GM18873 (cell line): ENCODE measurements at regions not wholly inside any gene's neighbourhood (a gene's known extent, or its start where the extent isn't known, plus 50 kb on each side); places are given as distances from the start of the nearest gene placed in this dataset.
"Not testable (repeated sequence)": the region's sequence is repeated elsewhere in the genome, so short reads cannot be mapped to it uniquely, and the experiment has no call there.

Experiments
- ATAC-seq: cut with Tn5 transposase; IDR thresholded peaks from one replicate; pipeline ENCODE4 v1.9.1; 2021; ENCODE audit warnings: mild to moderate bottlenecking, moderate library complexity, moderate number of reproducible peaks; ENCODE audit not compliant: unreplicated experiment, low FRiP score

GRCh38 chr14:59028476-59029202 is 159.8 kb upstream of the DAAM1 start:
- ATAC-seq, result no peak

DNA sequence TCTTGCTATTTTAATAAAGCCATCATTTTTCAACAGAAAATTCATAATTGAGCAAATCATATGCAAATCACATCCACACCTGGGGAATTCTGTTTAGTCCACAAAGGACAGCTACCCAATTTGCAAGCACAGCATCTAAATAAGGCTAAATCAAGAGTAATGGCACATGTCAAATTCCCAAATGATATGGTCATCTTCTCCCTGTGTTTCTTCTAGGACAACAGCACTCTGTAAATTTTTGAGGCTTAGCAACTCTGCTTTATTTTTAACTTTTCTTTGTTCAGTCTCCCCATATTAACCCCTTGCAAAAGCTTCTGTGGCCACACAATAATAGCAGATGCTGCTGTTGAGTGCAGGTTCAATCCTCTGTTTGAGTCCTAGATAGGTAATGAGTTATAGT is 155.6 kb upstream of the DAAM1 start:
- no peak for ATAC-seq

DNA sequence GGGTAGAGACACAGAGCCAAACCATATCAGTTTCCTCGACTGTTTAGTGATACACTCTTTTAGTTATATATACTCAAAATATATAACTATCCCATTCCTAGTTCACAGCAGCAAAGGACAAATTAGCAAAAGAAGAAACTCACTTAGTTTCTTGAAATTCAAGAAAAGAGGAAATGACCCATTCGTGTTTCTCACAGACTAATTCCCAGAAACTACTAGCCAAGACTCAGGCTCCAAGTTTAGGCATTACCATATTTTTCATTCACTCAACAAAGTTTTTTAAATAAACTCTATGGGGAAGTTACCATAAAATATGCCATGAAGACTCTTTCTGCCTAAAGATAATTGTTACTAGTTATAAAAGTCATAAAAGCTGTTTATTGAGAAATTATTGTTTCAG is 152.3 kb upstream of the DAAM1 start:
- ATAC-seq, result no peak

GRCh38 chr14:59037086-59037485 is 151.4 kb upstream of the DAAM1 start:
- ATAC-seq, result no peak

- ATAC-seq, result no peak
Measured at GRCh38 chr14:59037620-59038019, 150.8 kb upstream of the DAAM1 start.

DNA sequence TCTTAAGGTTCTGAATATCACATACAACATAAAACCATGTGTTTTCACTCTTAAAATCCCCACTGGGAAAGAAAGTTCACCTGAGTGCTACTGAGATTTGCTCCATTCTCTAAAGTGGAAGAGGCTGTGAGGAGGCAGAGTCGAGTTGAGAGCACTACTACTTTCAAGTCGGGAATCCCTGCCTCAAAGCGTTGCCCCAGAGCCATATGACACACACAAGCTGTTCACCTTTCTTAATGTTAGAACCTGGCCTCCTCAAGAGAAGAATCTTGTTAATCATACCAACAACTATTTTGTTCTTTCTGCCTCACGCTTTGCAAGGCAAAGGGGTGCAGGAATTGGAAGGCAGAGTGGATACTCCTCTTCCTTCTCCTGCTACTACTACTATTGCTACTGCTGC is 149.7 kb upstream of the DAAM1 start:
- ATAC-seq, result no peak

DNA sequence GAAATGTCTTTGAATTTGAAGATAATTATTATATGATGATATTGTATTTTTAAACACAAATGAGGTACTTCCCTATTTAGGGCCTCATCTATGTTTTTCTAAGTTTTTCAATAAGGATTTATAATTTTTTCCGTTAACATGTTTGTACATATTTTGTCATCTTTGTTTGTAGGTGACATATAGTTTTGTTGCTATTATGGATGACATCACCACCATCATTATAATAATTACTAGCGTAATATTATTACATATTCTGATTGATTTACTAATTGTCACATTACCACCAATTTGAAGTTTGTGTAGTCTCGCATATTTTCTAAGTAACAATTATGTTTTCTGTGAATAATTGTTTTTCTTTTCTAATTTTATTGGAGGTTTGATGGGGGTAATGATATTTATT is 147.2 kb upstream of the DAAM1 start:
- no peak for ATAC-seq

- no peak for ATAC-seq
Measured at GRCh38 chr14:59044707-59045106, 143.8 kb upstream of the DAAM1 start.

DNA sequence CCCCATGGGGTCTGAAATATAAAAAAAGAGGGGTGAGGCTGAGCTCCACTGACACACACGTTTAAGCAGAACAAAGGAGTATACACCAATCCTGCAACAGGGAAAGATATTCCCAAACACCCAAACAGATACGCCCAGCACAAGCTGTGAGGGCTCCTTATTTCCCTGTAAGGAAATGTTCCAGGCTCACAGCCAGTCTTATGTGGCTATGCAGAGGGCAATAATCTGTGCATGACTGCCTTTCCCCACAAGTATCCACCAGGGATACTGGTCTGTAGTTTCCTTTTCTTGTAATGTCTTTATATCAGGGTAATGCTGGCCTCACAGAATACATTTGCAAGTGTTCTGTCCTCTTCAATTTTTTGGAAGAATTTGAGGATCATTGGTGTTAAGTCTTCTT is 141.7 kb upstream of the DAAM1 start:
- ATAC-seq, result no peak

- ATAC-seq, result no peak
Measured at GRCh38 chr14:59055006-59055405, 133.5 kb upstream of the DAAM1 start.

DNA sequence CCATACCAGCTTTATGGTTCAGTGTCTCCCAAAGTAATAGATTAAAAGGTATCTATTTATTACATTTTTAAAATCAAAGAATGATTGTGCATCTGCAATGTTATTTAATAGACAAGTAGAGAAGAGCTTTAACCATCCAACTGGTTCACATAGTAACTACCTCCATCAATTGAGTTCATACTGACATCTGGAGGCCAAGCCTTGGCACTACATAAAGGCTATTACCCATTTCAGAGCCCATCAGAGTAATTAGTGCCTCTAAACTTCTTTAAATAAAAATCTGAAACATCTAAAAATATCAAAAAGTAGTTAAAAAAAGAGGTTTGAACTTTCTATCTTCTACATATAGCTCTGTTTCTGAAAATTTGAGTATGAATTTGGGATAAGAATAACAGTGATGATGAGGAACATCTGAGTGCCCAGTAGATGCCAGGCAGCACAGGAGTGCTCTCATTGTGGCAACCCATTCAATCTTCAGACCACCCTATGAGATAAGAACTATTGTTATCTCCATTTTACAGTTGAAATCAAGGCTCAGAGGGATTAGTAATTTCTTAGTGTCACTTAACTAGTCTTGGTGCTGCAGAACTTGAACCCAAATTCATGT is 132.9 kb upstream of the DAAM1 start:
- no peak for ATAC-seq

- no peak for ATAC-seq
Measured at GRCh38 chr14:59057551-59057950, 130.9 kb upstream of the DAAM1 start.

DNA sequence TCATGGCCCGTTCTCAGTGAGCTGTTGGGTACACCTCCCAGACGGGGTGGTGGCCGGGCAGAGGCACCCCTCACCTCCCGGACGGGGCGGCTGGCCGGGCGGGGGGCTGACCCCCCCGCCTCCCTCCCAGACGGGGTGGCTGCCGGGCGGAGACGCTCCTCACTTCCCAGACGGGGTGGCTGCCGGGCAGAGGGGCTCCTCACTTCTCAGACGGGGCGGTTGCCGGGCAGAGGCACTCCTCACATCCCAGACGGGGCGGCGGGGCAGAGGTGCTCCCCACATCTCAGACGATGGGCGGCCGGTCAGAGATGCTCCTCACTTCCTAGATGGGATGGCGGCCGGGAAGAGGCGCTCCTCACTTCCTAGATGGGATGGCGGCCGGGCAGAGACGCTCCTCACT is 129.7 kb upstream of the DAAM1 start:
- not testable (repeated sequence) for ATAC-seq

DNA sequence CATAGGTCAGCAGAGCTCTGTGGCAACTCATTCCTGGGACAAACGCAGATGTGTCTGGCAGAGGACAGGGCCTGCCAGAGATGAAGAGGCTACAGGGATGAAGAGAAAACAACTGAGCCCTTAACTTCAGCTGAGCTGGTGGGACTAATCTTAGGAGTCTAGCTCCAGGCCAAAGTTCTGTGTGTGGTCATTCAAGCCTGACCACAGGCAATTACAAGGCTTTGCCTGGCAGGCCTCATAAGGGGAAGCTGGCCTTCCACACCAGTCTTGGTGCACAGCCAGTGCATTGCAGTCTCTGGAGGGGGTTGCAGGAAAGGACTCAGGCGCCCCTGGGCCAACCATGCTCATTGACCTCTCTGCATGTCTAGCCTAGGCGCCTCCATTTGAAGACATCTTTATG is 127.6 kb upstream of the DAAM1 start:
- ATAC-seq, result no peak

- ATAC-seq, result no peak
Measured at GRCh38 chr14:59061292-59061691, 127.2 kb upstream of the DAAM1 start.

DNA sequence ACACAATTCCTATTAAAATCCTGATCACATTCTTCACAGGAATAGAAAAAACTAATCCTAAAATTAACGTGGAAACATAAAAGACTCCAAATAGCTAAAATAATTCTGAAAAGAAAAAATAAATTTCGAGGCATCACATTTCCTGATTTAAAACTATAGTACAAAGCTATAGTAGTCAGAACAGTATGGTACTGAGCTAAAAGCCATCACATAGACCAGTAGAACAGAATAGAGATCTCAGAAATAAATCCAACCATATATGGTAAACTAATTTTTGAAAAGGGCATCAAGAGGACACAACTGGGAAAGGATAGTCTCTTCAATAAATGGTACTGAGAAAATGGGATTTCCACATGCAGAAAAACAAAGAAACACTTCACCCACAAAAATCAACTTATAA is 125.2 kb upstream of the DAAM1 start:
- ATAC-seq, result no peak

- ATAC-seq, result no peak
Measured at GRCh38 chr14:59067127-59067894, 121.2 kb upstream of the DAAM1 start.

- no peak for ATAC-seq
Measured at GRCh38 chr14:59069163-59069854, 119.2 kb upstream of the DAAM1 start.

DNA sequence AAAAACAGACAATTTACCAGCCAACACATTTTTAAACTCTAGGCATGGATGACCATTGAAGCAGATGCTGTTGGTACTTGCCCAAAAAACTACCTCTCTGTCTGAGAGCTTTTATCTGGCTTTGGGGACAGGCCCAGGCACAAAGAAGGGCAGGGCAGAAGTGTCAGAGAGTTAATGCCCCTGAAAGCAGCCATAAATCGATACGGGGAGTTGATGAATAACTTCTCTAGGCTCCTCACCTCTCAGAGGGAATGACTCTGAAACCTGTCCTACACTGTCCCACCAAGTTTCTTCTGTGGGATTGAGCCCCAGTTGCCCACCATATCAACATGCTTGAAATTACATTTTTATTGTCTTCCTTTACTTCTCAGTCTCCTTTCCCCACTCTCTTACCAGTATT is 113.0 kb upstream of the DAAM1 start:
- ATAC-seq, result no peak

- no peak for ATAC-seq
Measured at GRCh38 chr14:59081720-59082119, 106.7 kb upstream of the DAAM1 start.

DNA sequence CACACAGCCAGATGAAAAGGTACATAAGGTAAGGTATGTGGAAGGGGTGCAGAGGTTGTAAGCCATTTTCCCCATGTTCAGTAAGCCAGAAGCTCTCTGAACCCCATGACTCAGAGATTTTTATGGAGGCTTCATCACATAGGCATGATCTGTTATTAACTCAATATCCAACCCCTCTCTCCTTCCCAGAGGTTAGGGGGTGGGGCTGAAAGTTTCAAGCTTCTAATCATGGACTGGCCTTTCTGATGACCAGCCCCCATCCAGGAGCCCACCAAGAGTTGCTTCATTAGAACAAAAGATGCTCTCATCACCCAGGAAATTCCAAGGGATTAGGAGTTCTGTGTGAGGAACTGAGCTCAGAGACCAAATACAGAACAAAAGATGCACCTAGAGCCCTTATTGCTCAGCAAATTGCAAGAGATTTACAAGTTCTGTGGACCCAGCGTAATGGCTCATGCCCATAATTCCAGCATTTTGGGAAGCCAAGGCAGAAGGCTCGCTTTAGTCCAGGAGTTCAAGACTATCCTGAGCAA is 103.2 kb upstream of the DAAM1 start:
- ATAC-seq, result no peak
